Mammary epithelial cell (primary cell): ENCODE measurements at regions not wholly inside any gene's neighbourhood (a gene's known extent, or its start where the extent isn't known, plus 50 kb on each side); places are given as distances from the start of the nearest gene placed in this dataset.

Experiments used
- EZH2 ChIP-seq: IDR thresholded peaks from 2 replicates; pipeline ENCODE4 v1.6.1; 2012; ENCODE audit warnings: low read length, inconsistent platforms, borderline replicate concordance
- TF ChIP-seq, protein P1 (sequence below), 2 donors: IDR thresholded peaks in 1 of 2; conservative IDR thresholded peaks in 1 of 2; 2 replicates each; pipeline ENCODE4 v1.5.1; 2011 to 2012; ENCODE audit warnings: inconsistent platforms in 2 of 2, low read length in 2 of 2, mild to moderate bottlenecking in 2 of 2, control low read depth in 1 of 2, low read depth in 1 of 2; ENCODE audit not compliant: insufficient read depth in 1 of 2; ENCODE audit errors: extremely low read depth in 1 of 2

DNA sequence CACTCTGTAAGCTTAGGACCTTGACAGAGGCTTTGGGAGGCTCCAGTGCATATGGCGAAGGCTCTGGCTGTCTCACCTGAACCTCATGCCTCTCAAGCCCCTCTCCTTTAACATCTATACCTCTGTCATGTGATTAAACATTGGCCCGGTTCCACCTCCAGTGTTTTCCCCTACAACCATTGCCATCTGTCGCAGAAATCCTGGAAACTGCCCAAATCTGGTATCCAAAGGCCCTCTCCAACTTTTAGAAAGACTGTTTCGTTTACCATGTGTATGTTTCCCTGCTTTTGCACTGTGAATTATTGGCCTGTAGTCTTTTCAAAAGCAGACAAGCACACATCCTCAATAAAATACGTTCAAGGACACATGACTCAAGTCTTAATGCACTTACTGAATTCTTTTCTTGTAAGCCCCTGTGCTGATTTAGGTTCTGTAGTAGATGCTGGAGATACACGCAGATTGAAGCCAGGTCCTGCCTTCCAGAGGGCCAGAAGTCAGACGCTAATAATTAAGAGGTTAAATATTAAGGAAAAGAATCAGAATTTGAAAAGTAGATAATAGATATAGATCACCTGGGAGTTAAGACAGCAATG, 386.4 kb upstream of the SLC14A2 start:
- TF ChIP-seq, protein P1, sequence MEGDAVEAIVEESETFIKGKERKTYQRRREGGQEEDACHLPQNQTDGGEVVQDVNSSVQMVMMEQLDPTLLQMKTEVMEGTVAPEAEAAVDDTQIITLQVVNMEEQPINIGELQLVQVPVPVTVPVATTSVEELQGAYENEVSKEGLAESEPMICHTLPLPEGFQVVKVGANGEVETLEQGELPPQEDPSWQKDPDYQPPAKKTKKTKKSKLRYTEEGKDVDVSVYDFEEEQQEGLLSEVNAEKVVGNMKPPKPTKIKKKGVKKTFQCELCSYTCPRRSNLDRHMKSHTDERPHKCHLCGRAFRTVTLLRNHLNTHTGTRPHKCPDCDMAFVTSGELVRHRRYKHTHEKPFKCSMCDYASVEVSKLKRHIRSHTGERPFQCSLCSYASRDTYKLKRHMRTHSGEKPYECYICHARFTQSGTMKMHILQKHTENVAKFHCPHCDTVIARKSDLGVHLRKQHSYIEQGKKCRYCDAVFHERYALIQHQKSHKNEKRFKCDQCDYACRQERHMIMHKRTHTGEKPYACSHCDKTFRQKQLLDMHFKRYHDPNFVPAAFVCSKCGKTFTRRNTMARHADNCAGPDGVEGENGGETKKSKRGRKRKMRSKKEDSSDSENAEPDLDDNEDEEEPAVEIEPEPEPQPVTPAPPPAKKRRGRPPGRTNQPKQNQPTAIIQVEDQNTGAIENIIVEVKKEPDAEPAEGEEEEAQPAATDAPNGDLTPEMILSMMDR (conservative IDR thresholded peaks at IDR 0.05 in 1 of 2, IDR thresholded peaks at IDR 0.05 in 1 of 2; ENCODE audit: extremely low read depth in 1 of 2, insufficient read depth in 1 of 2, low read depth in 1 of 2, low read length in 2 of 2), result no peak
- no peak for TF ChIP-seq EZH2
